ENCODE measurements at regions not wholly inside any gene's neighbourhood (a gene's known extent, or its start where the extent isn't known, plus 50 kb on each side); places are given as distances from the start of the nearest gene placed in this dataset.
"Not testable (repeated sequence)": the region's sequence is repeated elsewhere in the genome, so short reads cannot be mapped to it uniquely, and the experiment has no call there.

DNA sequence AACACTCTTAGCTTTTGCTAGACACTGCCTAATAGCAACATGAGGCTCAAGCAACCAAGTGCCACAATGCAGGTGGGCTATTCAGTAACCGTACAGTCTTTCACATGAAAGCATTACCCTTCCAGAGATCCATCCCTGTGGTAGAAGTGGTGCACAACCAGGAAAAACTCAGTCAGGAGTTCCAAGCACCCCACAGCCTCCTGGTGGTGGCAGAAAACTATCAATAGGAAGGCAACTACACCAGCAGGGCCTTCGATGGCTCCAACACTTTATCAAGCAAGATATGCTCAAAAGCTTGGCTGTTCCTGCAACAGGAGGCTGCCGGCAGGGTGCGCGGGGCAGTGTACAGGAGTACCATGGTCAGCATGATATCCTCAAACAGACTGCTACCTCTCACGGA, 176.1 kb upstream of the DLGAP1 start:
- DNase-seq: no peak

DNA sequence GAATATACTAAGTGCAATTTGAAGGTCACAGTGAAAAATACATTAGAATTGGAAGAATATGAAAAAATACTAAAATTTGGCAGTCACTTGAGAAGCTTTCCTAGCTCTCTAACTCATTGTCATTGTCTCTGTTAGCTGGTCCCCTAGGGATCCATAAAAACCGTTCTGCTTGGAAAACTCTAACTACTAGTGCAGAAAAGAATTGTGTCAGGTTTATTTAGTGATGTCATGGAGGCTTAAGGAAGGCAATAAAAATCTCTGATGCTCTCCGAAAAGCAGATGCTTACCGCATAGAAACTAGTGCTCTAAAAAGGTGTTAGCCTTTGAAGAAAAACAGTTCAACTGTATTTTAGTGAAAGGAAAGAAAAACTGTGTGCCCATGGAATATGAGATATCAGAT, 150.1 kb upstream of the DLGAP1 start:
- DNase-seq: no peak

DNA sequence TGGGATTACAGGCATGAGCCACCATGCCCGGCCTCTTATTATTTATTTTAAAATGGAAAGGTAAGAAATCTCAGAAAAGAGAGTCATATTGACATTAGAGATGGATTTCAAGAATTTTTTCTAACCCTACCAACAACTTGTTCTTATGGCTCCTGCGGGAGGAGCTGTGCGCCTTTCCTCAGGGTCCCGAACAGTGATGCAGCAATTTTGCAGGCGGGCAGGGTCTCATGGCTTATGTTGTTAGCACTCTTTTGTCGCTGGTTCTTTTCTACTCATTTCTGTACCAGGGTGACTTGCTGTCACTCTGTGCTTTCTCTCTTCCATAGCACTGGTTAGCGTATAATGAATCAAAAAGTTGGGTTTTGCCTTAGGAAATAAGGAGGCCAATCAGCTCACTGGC, 148.8 kb upstream of the DLGAP1 start:
- DNase-seq: no peak

DNA sequence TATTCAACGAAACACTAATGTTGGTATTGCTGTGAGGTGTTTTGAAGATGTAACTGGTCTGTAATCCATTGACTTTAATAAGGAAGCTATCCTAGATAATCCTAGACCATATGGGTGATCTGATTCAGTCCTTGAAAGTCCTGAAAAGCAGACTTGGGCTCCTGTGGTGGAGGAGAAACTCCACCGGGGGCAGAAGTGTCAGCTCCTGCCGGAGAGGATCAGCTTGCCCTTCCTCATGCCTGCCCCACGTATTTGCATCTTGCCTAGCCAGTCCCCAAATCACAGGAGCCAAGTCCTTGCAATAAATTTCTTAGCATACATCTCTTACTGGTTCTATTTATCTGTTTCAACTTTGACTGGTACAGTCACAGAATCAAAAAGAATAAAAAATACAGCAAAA, 144.2 kb upstream of the DLGAP1 start:
- no peak for DNase-seq

DNA sequence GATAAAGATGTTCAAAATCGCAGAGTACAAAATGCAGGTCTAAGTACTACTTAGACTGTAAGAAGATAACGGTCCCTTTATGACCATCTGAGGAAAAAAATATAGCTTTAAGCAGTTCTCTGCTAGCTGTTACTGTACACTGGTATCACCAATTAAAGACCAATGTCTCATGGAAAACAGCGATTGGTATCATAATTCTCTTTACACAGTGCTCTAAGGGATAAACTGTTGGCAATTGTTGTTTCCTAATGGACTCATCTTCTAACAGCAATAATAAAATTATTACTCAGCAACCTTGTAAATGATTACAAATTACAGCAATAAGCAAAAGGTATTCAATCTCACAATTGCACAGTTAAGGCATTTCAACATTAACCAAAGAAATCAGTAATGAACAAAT, 142.2 kb upstream of the DLGAP1 start:
- DNase-seq: no peak

DNA sequence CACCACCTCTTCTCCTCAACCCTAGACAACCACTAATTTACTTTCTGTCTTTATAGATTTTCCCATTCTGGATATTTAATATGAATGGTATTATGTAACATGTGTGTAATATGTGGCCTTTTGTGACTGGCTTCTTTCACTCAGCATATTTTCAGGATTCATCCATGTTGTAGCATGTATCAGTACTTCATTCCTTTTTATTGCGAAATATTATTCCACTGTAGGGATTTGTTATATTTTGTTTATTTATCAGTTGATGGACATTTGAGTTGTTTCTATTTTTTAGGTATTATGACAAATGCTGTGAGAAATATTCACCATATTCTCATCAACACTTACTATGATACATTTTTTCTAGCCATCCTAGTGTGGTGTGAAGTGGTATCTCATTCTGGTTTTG, 138.8 kb upstream of the DLGAP1 start:
- DNase-seq: no peak

DNA sequence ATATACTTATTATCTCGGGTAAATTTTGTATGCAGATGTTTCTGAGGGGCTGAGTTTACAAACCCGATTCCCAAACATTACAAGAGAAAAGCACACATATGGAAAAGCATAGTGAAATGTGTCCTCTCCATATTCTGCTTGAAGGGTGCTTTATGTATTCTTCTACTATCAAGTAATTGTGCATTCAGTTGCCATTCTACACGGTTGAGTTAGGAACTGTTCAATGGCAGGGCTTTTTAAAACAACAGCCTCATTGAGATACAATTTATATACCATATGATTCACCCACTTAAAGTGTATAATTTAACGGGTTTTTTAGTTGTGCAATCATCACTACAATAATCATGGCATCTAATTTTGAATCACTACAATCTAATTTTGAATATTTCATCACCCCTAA, 138.4 kb upstream of the DLGAP1 start:
- DNase-seq: no peak

DNA sequence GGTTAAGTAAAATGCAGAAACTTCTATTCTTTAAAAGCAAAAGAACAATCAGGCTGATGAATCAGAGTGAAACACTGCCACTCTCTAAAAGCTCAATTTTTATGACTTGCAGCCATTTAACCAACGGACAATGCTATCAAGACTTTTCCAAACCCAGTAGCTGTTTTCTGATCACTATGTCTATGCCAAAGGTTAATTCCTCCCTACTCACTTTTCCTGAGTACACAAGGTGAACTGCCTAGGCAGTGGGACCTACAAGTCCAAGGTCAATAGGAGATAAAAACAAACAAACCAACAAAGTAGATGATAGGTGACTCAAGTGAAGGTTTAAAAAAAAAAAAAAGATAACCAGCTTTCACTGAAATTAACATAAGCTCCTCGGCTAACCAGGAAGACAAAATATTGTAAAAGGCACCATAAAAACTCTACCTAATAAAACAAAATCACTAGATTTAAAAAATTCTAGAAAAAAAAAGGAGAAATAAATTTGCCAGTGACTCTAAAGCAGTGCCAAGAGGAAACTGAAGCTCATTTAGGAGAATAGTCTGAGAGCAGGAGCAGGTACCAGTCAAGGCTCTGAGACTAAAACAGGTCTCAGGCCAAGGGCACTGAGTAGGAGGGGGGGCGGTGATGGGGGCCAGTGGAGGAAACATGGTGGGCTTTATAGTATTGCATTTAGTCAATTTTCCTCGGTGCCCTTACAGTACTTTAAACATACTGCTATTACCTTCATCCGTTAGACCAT, 134.1 kb upstream of the DLGAP1 start:
- no peak for DNase-seq

DNA sequence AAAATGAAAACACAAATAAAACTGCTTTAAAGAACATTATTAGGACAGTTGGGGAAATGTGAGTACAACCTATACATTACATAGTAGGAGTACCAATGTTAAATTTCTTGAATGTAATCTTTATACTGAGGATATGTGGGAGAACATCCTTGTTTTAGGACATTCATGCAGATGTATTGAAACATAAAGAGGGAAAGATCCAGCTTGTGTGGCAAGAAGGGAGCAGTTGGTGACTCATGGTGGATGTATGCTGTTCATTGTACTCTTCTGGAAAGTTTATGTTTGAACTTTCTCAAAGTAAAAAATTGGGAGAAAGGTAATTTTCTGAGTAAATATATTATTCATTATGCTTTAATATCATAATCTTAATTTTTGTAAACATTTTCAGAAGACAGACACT, 132.1 kb upstream of the DLGAP1 start:
- DNase-seq: no peak

DNA sequence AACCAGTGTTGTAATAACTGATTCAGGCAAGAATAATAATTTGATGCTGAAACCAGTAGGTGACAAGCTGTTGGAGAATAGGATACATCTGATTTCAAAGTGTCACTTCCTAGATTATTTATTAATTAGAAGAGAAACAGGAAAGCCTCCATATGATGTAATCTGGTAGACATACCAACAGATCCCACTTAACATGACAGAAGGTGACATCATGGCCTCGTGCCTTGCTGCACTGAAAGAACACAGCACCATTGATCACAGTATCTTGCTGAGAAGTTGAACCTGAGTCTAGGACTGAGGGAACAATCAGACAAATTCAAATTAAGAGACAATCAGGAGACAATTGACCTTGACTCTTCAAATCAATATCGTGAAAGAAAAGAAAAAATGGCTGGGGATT, 131.6 kb upstream of the DLGAP1 start:
- no peak for DNase-seq

DNA sequence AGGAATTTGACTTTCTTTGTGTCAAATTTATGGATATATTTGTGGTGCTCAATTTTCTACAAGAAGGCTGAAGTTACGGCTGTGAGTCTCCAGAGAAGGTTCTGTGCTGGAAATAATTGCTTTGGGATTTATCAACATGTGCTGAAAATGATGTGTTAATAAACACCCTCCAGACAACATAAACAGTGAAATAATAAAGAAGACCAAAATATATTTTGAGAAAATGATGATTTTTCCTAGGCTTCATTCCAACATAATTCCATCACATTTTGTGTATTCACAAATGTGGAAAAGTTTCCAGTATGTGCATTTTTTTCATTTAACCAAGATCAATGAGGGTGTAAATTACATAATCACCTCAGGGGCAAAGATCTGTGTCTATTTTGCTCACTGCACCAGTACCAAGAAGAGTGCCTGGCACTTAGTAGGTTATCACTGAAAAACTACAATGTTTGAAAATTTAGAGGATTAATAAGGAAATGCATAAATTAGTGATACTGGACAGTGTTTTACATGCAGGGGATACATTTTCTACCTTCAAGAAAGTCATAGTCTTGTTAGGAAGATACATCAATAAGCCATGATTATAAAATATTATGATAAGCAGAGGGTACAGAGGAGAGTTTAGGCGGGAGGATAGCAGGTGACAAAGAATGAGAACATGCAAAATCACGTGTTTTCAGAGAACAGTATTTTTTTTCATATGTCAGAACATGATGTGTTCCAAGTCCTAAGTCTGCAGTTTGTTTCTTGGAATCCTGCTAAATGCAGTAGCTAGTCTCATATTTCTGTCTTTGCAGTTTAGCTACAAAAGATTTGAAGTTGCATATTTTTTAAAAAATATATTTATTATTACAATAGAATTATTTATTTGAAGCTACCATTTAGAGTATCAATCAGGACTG, 127.6 kb upstream of the DLGAP1 start:
- no peak for DNase-seq

DNA sequence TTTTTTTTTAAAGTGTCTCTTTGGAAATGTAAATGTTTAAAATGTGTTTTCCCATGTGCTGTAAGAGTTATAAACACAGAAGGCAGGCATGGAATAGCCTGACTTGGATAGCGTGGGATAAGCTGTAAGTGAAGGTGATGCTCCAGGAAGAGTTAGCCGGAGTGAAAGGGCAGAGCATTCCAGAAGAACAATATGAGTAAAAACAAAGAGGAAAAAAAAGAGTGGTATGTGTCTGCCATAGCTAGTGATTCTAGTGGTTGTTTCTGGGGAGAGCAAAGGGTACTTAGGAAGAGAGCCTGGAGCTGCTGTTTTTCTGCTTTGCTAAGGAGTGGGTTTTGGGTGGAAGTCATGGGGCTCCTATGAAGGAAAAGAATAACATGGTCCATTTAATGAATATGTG, 126.9 kb upstream of the DLGAP1 start:
- DNase-seq: no peak

DNA sequence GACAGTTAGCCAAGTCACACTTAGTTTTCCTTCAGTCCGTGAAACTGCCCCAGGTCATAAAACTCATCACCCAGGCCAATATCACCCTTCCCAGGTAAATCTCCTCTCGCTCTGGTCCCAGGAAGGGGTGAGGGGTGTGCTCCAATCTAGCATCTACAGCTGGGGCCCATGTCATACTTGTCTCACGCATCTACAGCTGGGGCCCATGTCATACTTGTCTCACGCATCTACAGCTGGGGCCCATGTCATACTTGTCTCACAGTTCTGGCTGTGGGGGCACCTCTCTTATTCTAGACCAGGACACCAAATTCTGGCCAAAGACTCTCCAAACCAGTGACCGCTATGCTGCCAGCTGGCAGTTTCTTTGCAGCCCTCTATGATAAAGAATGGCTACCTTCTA, 123.3 kb upstream of the DLGAP1 start:
- no peak for DNase-seq

DNA sequence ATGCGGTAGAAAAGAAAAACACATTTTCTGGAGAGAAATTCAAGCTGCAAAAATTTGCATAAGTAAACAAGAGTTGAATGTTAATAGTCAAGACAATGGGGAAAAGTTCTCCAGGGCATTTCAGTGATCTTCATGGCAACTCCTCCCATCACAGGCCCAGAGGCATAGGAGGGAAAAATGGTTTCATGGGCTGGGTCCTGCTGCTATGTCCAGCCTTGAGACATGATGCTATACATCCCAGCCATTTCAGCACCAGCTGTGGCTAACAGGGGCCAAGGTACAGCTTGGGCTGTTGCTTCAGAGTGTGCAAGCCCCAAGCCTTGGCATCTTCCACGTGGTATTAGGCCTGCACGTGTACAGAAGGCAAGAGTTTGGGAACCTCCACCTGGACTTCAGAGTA, 118.6 kb upstream of the DLGAP1 start:
- DNase-seq: no peak

DNA sequence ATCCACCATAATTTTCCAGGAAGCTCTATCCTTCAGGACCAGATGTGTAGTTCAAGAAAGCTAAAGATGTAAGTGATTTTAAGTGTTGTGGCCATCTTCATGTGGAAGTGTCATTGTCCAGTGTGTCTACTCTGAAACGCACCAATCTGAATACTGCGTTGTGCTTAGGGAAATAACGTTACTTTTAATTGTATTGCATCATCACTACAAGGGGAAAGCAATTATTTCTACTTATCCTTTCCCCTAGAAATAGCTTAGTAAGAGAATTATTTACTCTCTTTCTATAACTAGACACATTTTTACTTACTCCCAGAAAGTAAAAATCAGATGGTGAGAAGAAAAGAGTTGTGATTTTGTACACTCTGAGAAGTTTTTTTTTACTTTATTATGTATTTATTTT, 102.4 kb upstream of the DLGAP1 start:
- no peak for DNase-seq

DNA sequence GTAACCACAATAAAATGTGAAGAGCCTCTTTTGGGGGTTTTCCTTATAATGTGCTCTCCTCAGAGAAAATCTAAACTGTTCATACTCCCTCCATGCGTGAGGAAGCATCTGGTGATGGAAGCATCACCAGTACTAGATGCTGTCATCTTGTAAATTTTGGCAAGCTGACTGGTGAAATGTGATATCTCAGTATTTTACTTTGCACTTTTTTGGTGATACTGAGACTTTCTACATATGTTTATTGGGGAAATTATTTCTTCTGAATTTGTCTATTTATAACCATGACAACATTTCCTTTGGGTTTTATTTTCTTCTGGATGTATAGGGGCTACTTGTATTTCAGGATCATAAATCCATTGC, 95.9 kb upstream of the DLGAP1 start:
- no peak for DNase-seq

DNA sequence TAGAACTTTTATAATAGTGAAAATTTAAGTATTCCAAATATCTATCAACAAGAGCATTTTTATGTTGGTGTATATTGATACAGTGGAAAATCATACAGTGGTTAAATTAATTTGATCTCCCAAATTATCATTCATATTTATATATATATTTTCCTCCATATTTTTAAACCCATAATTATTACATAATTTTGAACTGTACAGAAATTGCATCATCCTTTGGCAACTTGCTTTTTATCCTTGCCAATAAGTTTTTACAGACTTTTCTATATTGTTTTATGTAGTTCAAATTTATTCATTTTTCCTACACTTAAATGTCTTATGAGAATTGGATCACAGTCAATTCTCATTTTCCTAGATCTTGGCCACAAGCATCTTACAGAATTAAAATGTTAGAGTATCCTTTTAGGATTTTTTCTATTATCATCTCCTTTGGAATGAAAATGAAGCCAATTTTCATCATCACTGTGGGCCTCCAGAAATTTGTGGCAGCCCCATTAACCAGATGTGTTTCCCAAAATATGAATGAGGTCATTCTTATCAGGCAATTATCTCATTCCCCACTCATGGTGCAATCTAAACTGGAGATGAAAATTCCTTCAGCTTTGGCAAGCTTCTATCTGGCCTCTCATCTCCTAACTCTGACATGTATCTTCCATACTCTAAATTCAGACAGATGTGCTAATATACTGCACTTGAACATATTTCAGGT, 94.2 kb upstream of the DLGAP1 start:
- DNase-seq: no peak

DNA sequence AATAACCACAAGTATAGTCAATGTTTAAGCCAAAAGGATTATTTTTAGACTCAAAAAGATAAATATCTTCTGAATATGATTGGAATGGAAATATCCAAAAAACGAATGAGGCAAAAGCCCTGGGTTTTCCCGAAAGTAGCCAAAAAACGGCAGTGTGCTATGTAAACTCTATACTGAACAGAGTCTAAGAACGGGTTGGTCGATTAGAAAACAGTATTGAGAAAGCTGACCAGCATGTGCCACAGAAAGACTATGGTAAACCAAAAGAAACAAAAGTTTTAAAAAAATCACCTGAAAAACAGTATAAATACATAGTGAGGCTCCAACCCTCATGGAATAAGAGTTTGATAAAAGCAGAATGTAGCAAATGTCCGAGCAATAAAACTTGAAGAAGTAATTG, 92.0 kb upstream of the DLGAP1 start:
- no peak for DNase-seq

DNA sequence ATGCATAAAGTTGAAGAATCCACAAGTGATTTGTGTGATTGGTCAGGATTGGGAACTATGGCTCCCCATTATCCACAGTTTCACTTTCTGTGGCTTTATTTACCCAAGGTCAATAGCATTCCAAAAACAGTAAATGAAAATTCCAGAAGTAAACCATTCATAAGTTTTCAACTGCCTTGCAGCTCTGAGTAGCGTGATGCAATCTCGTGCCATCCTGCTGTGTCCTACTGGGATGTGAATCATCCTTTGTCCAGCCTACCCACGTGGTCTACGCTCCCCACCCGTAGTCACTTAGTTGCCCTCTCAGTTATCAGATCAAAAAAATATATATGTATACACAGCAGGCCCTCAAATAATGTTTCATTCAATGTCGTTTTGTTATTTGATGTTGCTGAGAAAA, 89.0 kb upstream of the DLGAP1 start:
- DNase-seq: no peak

DNA sequence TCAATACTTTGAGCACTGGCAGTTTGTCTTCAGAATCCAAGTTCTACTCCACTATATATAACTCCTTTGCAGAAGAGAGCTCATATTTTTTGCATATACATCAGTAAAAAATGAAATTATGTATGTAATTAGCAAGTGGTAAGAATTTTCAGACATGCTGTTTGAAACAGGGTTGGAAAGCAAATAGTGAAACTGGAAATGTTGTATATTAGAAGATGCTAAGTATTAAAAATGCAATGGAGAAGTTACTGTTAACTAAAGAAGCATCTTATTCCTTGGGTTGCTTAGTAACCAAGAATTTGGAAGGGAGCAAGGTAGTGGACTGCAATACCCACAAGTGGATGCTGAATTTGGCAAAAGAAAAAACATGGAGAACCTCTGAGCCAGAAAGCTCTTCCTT, 88.6 kb upstream of the DLGAP1 start:
- DNase-seq: no peak

DNA sequence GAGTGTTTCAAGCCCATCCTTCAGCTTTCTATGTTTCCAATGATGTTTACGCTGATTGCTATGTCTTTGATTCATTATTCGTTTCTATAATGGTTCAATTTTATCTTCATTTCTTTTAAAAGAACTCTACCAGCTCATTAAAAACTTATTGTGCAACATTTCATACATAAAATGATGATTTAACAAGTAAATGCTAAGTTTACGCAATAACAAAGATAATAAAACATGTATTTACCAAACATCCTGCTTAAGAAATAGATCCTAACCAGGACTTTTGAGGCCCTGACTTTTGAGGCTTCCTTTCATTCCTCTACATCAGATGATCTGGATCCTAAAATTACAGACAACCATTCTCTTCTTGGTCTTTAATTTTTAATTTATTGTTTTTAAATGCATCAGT, 86.5 kb upstream of the DLGAP1 start:
- no peak for DNase-seq

DNA sequence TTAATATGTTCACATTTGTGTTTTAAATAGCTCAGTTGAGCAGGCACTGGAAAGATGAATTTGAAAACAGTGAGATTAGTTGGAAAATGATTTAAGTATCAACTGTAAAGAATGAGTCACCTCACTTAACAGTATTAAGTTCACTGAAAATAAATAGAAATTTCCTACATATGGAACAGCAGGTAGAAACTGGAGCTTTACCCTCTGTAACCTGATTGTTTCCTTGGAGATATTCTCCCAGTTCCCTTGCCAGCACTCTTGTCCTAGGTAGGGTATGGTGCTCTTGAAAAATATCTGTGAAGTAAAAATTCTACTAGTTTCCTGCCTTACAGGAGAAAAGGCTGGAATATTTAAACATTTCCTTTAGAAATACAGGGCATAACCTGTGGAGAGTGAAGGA, 81.3 kb upstream of the DLGAP1 start:
- no peak for DNase-seq

DNA sequence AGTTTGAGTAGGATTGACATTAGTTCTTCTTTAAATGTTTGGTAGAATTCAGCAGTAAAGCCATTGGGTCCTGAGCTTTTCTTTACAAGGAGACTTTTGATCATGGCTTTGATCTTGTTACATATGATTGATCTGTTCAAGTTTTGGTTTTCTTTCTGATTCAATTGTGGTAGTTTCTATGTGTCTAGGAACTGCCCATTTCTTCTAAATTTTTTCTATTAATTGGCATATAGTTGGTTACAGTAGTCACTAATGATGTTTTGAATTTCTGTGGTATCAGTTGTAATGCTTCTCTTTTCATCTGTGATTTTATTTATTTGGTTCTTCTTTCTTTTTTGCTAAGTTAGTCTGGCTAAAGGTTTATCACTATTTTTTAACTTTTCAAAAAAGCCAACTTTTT, 73.3 kb upstream of the DLGAP1 start:
- DNase-seq: no peak

DNA sequence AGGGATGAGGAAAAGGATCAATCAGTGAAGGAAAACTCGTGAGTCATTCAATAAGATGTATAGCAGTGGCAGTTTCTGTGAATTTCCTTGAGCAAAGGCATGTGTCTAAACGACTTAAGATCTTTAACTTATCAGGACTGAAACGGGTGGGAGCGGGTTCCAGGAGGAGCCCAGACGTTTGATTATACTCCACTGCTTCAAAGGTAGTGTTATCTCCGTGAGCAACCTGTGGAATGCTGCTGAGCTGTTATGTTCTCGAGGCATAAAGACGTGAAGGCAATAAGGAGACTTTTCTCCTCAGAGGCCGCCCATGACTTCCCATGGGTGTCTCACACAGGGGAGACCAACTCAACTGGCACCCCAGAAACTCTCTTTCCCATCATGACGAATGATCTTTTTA, 72.7 kb upstream of the DLGAP1 start:
- not testable (repeated sequence) for DNase-seq
